ENCODE measurements at regions not wholly inside any gene's neighbourhood (a gene's known extent, or its start where the extent isn't known, plus 50 kb on each side); places are given as distances from the start of the nearest gene placed in this dataset.

DNA sequence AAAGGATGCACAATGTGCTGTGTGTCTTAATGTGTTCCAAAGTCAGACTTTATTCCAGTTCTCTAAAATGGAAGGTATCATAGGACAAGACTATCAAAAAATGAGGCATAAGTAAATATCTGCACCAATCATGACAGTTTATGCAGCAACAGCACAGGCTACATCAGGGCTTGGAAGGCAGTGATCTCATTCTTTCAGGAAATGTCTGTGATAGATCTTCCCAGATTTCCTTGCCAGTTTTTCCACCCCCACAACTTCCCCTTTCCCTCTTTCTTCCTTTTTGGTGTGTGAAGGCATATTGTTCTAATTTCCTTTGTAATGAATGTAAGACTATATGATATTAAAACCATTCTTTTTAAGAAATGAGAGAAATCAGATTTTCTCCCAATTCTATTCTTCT lies 326.7 kb downstream of the ATP23 start:
- no peaks in the 10 kb centered on the region for H3K36me3 ChIP-seq (replicated peaks in 1 of 2; ENCODE audit: control insufficient read depth in 1 of 2, insufficient read depth in 2 of 2, low read length in 2 of 2)
- no peaks in the 10 kb centered on the region for H4K20me1 ChIP-seq (ENCODE audit: insufficient read depth, low read length)
- TF ChIP-seq, protein P1, sequence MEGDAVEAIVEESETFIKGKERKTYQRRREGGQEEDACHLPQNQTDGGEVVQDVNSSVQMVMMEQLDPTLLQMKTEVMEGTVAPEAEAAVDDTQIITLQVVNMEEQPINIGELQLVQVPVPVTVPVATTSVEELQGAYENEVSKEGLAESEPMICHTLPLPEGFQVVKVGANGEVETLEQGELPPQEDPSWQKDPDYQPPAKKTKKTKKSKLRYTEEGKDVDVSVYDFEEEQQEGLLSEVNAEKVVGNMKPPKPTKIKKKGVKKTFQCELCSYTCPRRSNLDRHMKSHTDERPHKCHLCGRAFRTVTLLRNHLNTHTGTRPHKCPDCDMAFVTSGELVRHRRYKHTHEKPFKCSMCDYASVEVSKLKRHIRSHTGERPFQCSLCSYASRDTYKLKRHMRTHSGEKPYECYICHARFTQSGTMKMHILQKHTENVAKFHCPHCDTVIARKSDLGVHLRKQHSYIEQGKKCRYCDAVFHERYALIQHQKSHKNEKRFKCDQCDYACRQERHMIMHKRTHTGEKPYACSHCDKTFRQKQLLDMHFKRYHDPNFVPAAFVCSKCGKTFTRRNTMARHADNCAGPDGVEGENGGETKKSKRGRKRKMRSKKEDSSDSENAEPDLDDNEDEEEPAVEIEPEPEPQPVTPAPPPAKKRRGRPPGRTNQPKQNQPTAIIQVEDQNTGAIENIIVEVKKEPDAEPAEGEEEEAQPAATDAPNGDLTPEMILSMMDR (IDR thresholded peaks at IDR 0.05), result no peak
- H3K4me3 Mint-ChIP-seq, result no peak overlapping the region
- H3K9me3 Mint-ChIP-seq, result peaks cover 0 to 7% (median 3%) of the 10 kb centered on the region in 7 donors
- no peaks in the 10 kb centered on the region for H3K4me1 Mint-ChIP-seq
- no peaks in the 10 kb centered on the region for H3K79me2 ChIP-seq (ENCODE audit: insufficient read depth, low read length)
- no peak overlapping the region for H2AFZ ChIP-seq (ENCODE audit: insufficient read depth, low read depth, low read length, poor library complexity, severe bottlenecking)
- no peaks in the 10 kb centered on the region for H3K4me1 ChIP-seq (ENCODE audit: control insufficient read depth in 1 of 2, insufficient read depth in 2 of 2, low read length in 2 of 2)
- H3K9me3 ChIP-seq (replicated peaks in 1 of 2; ENCODE audit: control insufficient read depth in 1 of 2, insufficient read depth in 1 of 2, low read length in 2 of 2), result peaks cover 0 to 5% of the 10 kb centered on the region in 2 donors
- H3K27me3 Mint-ChIP-seq (ENCODE audit: low read depth in 3 of 3), result peaks cover 0 to 2% (median 0%) of the 10 kb centered on the region in 3 donors
- no peaks in the 10 kb centered on the region for H3K27me3 ChIP-seq (ENCODE audit: control insufficient read depth in 2 of 2, insufficient read depth in 2 of 2, low read length in 2 of 2)
- no peak for DNase-seq
- H3K27ac Mint-ChIP-seq, result no peak overlapping the region
- intact Hi-C loops (cut with micrococcal nuclease), result no loop called here
- H3K4me3 ChIP-seq (replicated peaks in 1 of 3; ENCODE audit: low read depth in 2 of 3, low read length in 3 of 3), result no peak overlapping the region
- H3K4me2 ChIP-seq (replicated peaks; ENCODE audit: extremely low read depth, low read length, poor library complexity, severe bottlenecking), result no peak overlapping the region
- no peak overlapping the region for H3K27ac ChIP-seq (ENCODE audit: low read depth in 1 of 2, low read length in 2 of 2)
- H3K9ac ChIP-seq (ENCODE audit: insufficient read depth, low read length, poor library complexity, severe bottlenecking), result no peak overlapping the region
- no peaks in the 10 kb centered on the region for H3K36me3 Mint-ChIP-seq

DNA sequence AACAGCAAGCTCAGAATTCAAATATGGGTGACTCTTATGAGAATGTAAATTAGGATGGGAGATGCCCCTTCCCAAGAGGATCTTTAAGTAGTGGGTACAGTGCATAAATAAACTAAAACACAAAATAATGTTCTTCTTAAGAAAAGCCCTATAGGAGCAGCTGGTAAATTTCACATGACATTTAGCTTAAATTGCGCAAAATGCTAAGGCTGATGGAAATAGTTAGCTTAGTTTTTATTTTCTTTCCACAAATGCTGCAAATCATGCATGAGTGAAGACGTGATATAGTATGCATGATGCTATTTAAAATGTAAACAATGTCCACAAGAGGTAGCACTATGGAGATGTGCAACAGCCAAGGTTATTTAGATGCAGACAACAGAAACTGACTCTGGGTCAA lies 328.1 kb downstream of the ATP23 start:
- Histone ChIP-seq H3K27ac (ENCODE audit: low read depth in 1 of 2, low read length in 2 of 2) (no peak overlapping the region), H3K9ac (ENCODE audit: insufficient read depth, low read length, poor library complexity, severe bottlenecking) (no peak overlapping the region), H3K4me1 (ENCODE audit: control insufficient read depth in 1 of 2, insufficient read depth in 2 of 2, low read length in 2 of 2) (no peaks in the 10 kb centered on the region), H3K79me2 (ENCODE audit: insufficient read depth, low read length) (no peaks in the 10 kb centered on the region), H3K27me3 (ENCODE audit: control insufficient read depth in 2 of 2, insufficient read depth in 2 of 2, low read length in 2 of 2) (no peaks in the 10 kb centered on the region), H3K36me3 (replicated peaks in 1 of 2; ENCODE audit: control insufficient read depth in 1 of 2, insufficient read depth in 2 of 2, low read length in 2 of 2) (no peaks in the 10 kb centered on the region), H4K20me1 (ENCODE audit: insufficient read depth, low read length) (no peaks in the 10 kb centered on the region), H3K4me2 (replicated peaks; ENCODE audit: extremely low read depth, low read length, poor library complexity, severe bottlenecking) (no peak overlapping the region), H3K9me3 (replicated peaks in 1 of 2; ENCODE audit: control insufficient read depth in 1 of 2, insufficient read depth in 1 of 2, low read length in 2 of 2) (peaks cover 0 to 5% of the 10 kb centered on the region in 2 donors), H3K4me3 (replicated peaks in 1 of 3; ENCODE audit: low read depth in 2 of 3, low read length in 3 of 3) (no peak overlapping the region), H2AFZ (ENCODE audit: insufficient read depth, low read depth, low read length, poor library complexity, severe bottlenecking) (no peak overlapping the region)
- TF ChIP-seq, protein P1 (IDR thresholded peaks at IDR 0.05), result no peak
- no peak overlapping the region for H3K4me3 Mint-ChIP-seq
- no peaks in the 10 kb centered on the region for H3K36me3 Mint-ChIP-seq
- intact Hi-C loops (cut with micrococcal nuclease), result no loop called here
- peaks cover 0 to 2% (median 0%) of the 10 kb centered on the region in 3 donors for H3K27me3 Mint-ChIP-seq (ENCODE audit: low read depth in 3 of 3)
- 67% methylated on average over 1 of the region's 2 CpGs for WGBS (ENCODE audit: insufficient coverage)
- H3K9me3 Mint-ChIP-seq, result peaks cover 0 to 7% (median 3%) of the 10 kb centered on the region in 7 donors
- no peak for DNase-seq
- H3K27ac Mint-ChIP-seq, result no peak overlapping the region
- H3K4me1 Mint-ChIP-seq, result no peaks in the 10 kb centered on the region

Data from CD14-positive monocyte (primary cell).